Calu3 (cell line): ENCODE measurements at regions not wholly inside any gene's neighbourhood (a gene's known extent, or its start where the extent isn't known, plus 50 kb on each side); places are given as distances from the start of the nearest gene placed in this dataset.

Experiments
- BruUV-seq: library from RNA; stranded (reverse); fragments of 400-500 nt; replicated peaks from 2 replicates; lab custom pipeline; 2021; lab: Mats Ljungman, UMichigan
- CTCF ChIA-PET: fragments of 300-600 bp; sonication (Branson Sonifier 250); formaldehyde crosslinking; loops from one replicate; lab custom pipeline; 2022; ENCODE audit warnings: antibody characterized with exemption; lab: Charles Lee
- DNase-seq: peaks from one replicate; pipeline ENCODE4 v3.0.0; 2022
- H3K27ac Mint-ChIP-seq: one replicate; pipeline ENCODE4 v1.8.0; 2022; ENCODE audit warnings: mixed read lengths; ENCODE audit not compliant: unreplicated experiment
- H3K27me3 Mint-ChIP-seq: one replicate; pipeline ENCODE4 v1.8.0; 2022; ENCODE audit warnings: mixed read lengths; ENCODE audit not compliant: unreplicated experiment
- H3K36me3 Mint-ChIP-seq: one replicate; pipeline ENCODE4 v1.8.0; 2022; ENCODE audit warnings: mild to moderate bottlenecking, moderate library complexity, mixed read lengths; ENCODE audit not compliant: insufficient read depth, unreplicated experiment
- H3K4me1 Mint-ChIP-seq: one replicate; pipeline ENCODE4 v1.8.0; 2022; ENCODE audit warnings: mild to moderate bottlenecking, low read depth, mixed read lengths; ENCODE audit not compliant: unreplicated experiment
- H3K4me3 Mint-ChIP-seq: one replicate; pipeline ENCODE4 v1.8.0; 2022; ENCODE audit warnings: mild to moderate bottlenecking, low read depth, moderate library complexity, mixed read lengths; ENCODE audit not compliant: unreplicated experiment
- H3K9me3 Mint-ChIP-seq: one replicate; pipeline ENCODE4 v1.8.0; 2022; ENCODE audit warnings: low read depth, mixed read lengths; ENCODE audit not compliant: unreplicated experiment
- intact Hi-C: fragments of 100-400 bp; cut with micrococcal nuclease; formaldehyde crosslinking; loops from one replicate; pipeline ENCODE4 v1.10.0; 2022; ENCODE audit not compliant: unreplicated experiment
- TF ChIP-seq, protein P1 (sequence below): fragments of 200-600 bp; IDR thresholded peaks from one replicate; pipeline ENCODE4 v1.8.0; 2022; ENCODE audit warnings: antibody characterized with exemption; ENCODE audit not compliant: unreplicated experiment

- intact Hi-C loops: no loop called here
- TF ChIP-seq, protein P1, sequence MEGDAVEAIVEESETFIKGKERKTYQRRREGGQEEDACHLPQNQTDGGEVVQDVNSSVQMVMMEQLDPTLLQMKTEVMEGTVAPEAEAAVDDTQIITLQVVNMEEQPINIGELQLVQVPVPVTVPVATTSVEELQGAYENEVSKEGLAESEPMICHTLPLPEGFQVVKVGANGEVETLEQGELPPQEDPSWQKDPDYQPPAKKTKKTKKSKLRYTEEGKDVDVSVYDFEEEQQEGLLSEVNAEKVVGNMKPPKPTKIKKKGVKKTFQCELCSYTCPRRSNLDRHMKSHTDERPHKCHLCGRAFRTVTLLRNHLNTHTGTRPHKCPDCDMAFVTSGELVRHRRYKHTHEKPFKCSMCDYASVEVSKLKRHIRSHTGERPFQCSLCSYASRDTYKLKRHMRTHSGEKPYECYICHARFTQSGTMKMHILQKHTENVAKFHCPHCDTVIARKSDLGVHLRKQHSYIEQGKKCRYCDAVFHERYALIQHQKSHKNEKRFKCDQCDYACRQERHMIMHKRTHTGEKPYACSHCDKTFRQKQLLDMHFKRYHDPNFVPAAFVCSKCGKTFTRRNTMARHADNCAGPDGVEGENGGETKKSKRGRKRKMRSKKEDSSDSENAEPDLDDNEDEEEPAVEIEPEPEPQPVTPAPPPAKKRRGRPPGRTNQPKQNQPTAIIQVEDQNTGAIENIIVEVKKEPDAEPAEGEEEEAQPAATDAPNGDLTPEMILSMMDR: no peak
- no peak for DNase-seq
- Mint-ChIP-seq H3K4me3 (no peak overlapping the region), H3K27me3 (no peaks in the 10 kb centered on the region), H3K27ac (no peak overlapping the region), H3K9me3 (peaks cover 6% of the 10 kb centered on the region), H3K4me1 (no peaks in the 10 kb centered on the region), H3K36me3 (no peaks in the 10 kb centered on the region)
- CTCF ChIA-PET: no interaction called here
- BruUV-seq: no TSS peak
These were observed 207.5 kb downstream of the NR4A2 start for GRCh38 chr2:156125018-156125417.

GRCh38 chr2:156124458-156124857 is 208.1 kb downstream of the NR4A2 start:
- no peaks in the 10 kb centered on the region for H3K4me1 Mint-ChIP-seq
- DNase-seq: no peak
- H3K4me3 Mint-ChIP-seq: no peak overlapping the region
- H3K27me3 Mint-ChIP-seq: no peaks in the 10 kb centered on the region
- no peaks in the 10 kb centered on the region for H3K36me3 Mint-ChIP-seq
- TF ChIP-seq, protein P1: no peak
- H3K27ac Mint-ChIP-seq: no peak overlapping the region
- intact Hi-C loops: no loop called here
- BruUV-seq: no TSS peak
- H3K9me3 Mint-ChIP-seq: peaks cover 6% of the 10 kb centered on the region
- CTCF ChIA-PET: no interaction called here

- TF ChIP-seq, protein P1: no peak
- CTCF ChIA-PET: no interaction called here
- Mint-ChIP-seq H3K36me3 (no peaks in the 10 kb centered on the region), H3K4me1 (no peaks in the 10 kb centered on the region), H3K27me3 (no peaks in the 10 kb centered on the region), H3K27ac (no peak overlapping the region), H3K9me3 (peaks cover 9% of the 10 kb centered on the region), H3K4me3 (no peak overlapping the region)
- BruUV-seq: no TSS peak
- DNase-seq: no peak
- intact Hi-C loops: no loop called here
These were observed 213.6 kb downstream of the NR4A2 start for GRCh38 chr2:156118753-156119416.

- DNase-seq: no peak
- CTCF ChIA-PET: no interaction called here
These were observed 216.4 kb downstream of the NR4A2 start for GRCh38 chr2:156116113-156116512.

More at GRCh38 chr2:156116113-156116512, 216.4 kb downstream of the NR4A2 start:
- TF ChIP-seq, protein P1: no peak
- no TSS peak for BruUV-seq
- intact Hi-C loops: no loop called here
- Mint-ChIP-seq H3K9me3 (peaks cover 9% of the 10 kb centered on the region), H3K4me1 (no peaks in the 10 kb centered on the region), H3K4me3 (no peak overlapping the region), H3K27me3 (no peaks in the 10 kb centered on the region), H3K36me3 (no peaks in the 10 kb centered on the region), H3K27ac (no peak overlapping the region)
